HUES6 (cell line): ENCODE measurements at regions not wholly inside any gene's neighbourhood (a gene's known extent, or its start where the extent isn't known, plus 50 kb on each side); places are given as distances from the start of the nearest gene placed in this dataset.
"Not testable (repeated sequence)": the region's sequence is repeated elsewhere in the genome, so short reads cannot be mapped to it uniquely, and the experiment has no call there.

Source experiments
- H3K27ac ChIP-seq: 2 replicates; pipeline ENCODE4 v1.7.0; 2013; ENCODE audit warnings: low read depth, mild to moderate bottlenecking, low read length, inconsistent platforms
- H3K27me3 ChIP-seq: 2 replicates; pipeline ENCODE4 v1.6.1; 2013; ENCODE audit warnings: low read length; ENCODE audit not compliant: control insufficient read depth, insufficient read depth
- H3K36me3 ChIP-seq: 2 replicates; pipeline ENCODE4 v1.6.1; 2013; ENCODE audit warnings: low read length; ENCODE audit not compliant: control insufficient read depth, insufficient read depth
- H3K4me1 ChIP-seq: 2 replicates; pipeline ENCODE4 v1.6.1; 2013; ENCODE audit warnings: low read length; ENCODE audit not compliant: control insufficient read depth, insufficient read depth
- H3K4me3 ChIP-seq: 2 replicates; pipeline ENCODE4 v1.5.1; 2013; ENCODE audit warnings: low read depth, low read length
- H3K9ac ChIP-seq: one replicate; pipeline ENCODE4 v1.6.1; 2013; ENCODE audit warnings: mild to moderate bottlenecking, low read length
- H3K9me3 ChIP-seq: 2 replicates; pipeline ENCODE4 v1.6.1; 2013; ENCODE audit warnings: low read depth, low read length; ENCODE audit not compliant: control insufficient read depth, insufficient read depth

- no peak overlapping the region for H3K4me3 ChIP-seq
- H3K9ac ChIP-seq, result no peak overlapping the region
- no peaks in the 10 kb centered on the region for H3K9me3 ChIP-seq
- H3K36me3 ChIP-seq, result no peaks in the 10 kb centered on the region
- H3K27ac ChIP-seq, result no peak overlapping the region
- peaks cover 9% of the 10 kb centered on the region; the same call in 1 of the 2 replicates for H3K4me1 ChIP-seq
- H3K27me3 ChIP-seq, result no peaks in the 10 kb centered on the region
These were observed 227.1 kb upstream of the DMRT1 start for GRCh38 chr9:614431-614830.

GRCh38 chr9:615756-616155 lies 225.7 kb upstream of the DMRT1 start:
- Histone ChIP-seq H3K27me3 (no peaks in the 10 kb centered on the region), H3K9me3 (no peaks in the 10 kb centered on the region), H3K36me3 (no peaks in the 10 kb centered on the region), H3K9ac (no peak overlapping the region), H3K4me3 (no peak overlapping the region), H3K27ac (no peak overlapping the region), H3K4me1 (peaks cover 9% of the 10 kb centered on the region; the same call in 1 of the 2 replicates)

GRCh38 chr9:616694-617093 lies 224.8 kb upstream of the DMRT1 start:
- H3K27me3 ChIP-seq, result no peaks in the 10 kb centered on the region
- no peaks in the 10 kb centered on the region for H3K9me3 ChIP-seq
- peaks cover 9% of the 10 kb centered on the region; the same call in 1 of the 2 replicates for H3K4me1 ChIP-seq
- H3K27ac ChIP-seq, result no peak overlapping the region
- H3K9ac ChIP-seq, result no peak overlapping the region
- no peak overlapping the region for H3K4me3 ChIP-seq
- H3K36me3 ChIP-seq, result no peaks in the 10 kb centered on the region

- Histone ChIP-seq H3K4me1 (peaks cover 9% of the 10 kb centered on the region; the same call in 1 of the 2 replicates), H3K36me3 (no peaks in the 10 kb centered on the region), H3K9ac (no peak overlapping the region), H3K27me3 (no peaks in the 10 kb centered on the region), H3K27ac (no peak overlapping the region), H3K4me3 (no peak overlapping the region), H3K9me3 (no peaks in the 10 kb centered on the region)
These were observed 223.9 kb upstream of the DMRT1 start for GRCh38 chr9:617445-618085.

GRCh38 chr9:618478-618877 lies 223.0 kb upstream of the DMRT1 start:
- Histone ChIP-seq H3K36me3 (no peaks in the 10 kb centered on the region), H3K4me1 (peaks cover 9% of the 10 kb centered on the region; the same call in 1 of the 2 replicates), H3K9me3 (no peaks in the 10 kb centered on the region), H3K4me3 (no peak overlapping the region), H3K9ac (no peak overlapping the region), H3K27me3 (no peaks in the 10 kb centered on the region), H3K27ac (no peak overlapping the region)

GRCh38 chr9:621201-621855 lies 220.2 kb upstream of the DMRT1 start:
- Histone ChIP-seq H3K4me1 (0 out of 2 replicates have a peak, but pooled peaks cover 3% of the 10 kb centered on the region), H3K4me3 (no peak overlapping the region), H3K27me3 (no peaks in the 10 kb centered on the region), H3K9ac (no peak overlapping the region), H3K36me3 (no peaks in the 10 kb centered on the region), H3K27ac (no peak overlapping the region), H3K9me3 (no peaks in the 10 kb centered on the region)

- Histone ChIP-seq H3K36me3 (no peaks in the 10 kb centered on the region), H3K27ac (no peak overlapping the region), H3K9ac (no peak overlapping the region), H3K4me1 (peaks cover 4% of the 10 kb centered on the region), H3K27me3 (no peaks in the 10 kb centered on the region), H3K9me3 (no peaks in the 10 kb centered on the region), H3K4me3 (no peak overlapping the region)
These were observed 216.5 kb upstream of the DMRT1 start for GRCh38 chr9:624935-625500.

- H3K27me3 ChIP-seq, result no peaks in the 10 kb centered on the region
- no peak overlapping the region for H3K27ac ChIP-seq
- no peaks in the 10 kb centered on the region for H3K9me3 ChIP-seq
- no peaks in the 10 kb centered on the region for H3K36me3 ChIP-seq
- H3K4me3 ChIP-seq, result no peak overlapping the region
- no peak overlapping the region for H3K9ac ChIP-seq
- peaks cover 4% of the 10 kb centered on the region for H3K4me1 ChIP-seq
These were observed 215.9 kb upstream of the DMRT1 start for GRCh38 chr9:625613-626012.

- not testable (repeated sequence) for H3K9me3 ChIP-seq, H3K4me1 ChIP-seq, H3K9ac ChIP-seq, H3K36me3 ChIP-seq, H3K27me3 ChIP-seq, H3K4me3 ChIP-seq, H3K27ac ChIP-seq
These were observed 215.4 kb upstream of the DMRT1 start for GRCh38 chr9:626114-626513.

- Histone ChIP-seq H3K9ac (no peak overlapping the region), H3K4me1 (peaks cover 4% of the 10 kb centered on the region), H3K9me3 (no peaks in the 10 kb centered on the region), H3K4me3 (no peak overlapping the region), H3K27ac (no peak overlapping the region), H3K36me3 (no peaks in the 10 kb centered on the region), H3K27me3 (no peaks in the 10 kb centered on the region)
These were observed 214.9 kb upstream of the DMRT1 start for GRCh38 chr9:626596-626995.

- no peak overlapping the region for H3K9ac ChIP-seq
- H3K27ac ChIP-seq, result no peak overlapping the region
- peaks cover 4% of the 10 kb centered on the region for H3K4me1 ChIP-seq
These were observed 214.0 kb upstream of the DMRT1 start for GRCh38 chr9:627336-627970.

More at GRCh38 chr9:627336-627970, 214.0 kb upstream of the DMRT1 start:
- Histone ChIP-seq H3K4me3 (no peak overlapping the region), H3K9me3 (no peaks in the 10 kb centered on the region), H3K36me3 (no peaks in the 10 kb centered on the region), H3K27me3 (no peaks in the 10 kb centered on the region)
